DND-41 (cell line): ENCODE measurements at regions not wholly inside any gene's neighbourhood (a gene's known extent, or its start where the extent isn't known, plus 50 kb on each side); places are given as distances from the start of the nearest gene placed in this dataset.

Experiments
- CTCF ChIP-seq: IDR thresholded peaks from 2 replicates; pipeline ENCODE4 v1.5.1; 2012; ENCODE audit warnings: borderline replicate concordance, low read length, moderate library complexity, mild to moderate bottlenecking; ENCODE audit not compliant: poor library complexity, severe bottlenecking; ENCODE audit errors: extremely low read depth
- EZH2 ChIP-seq: IDR thresholded peaks from 3 replicates; pipeline ENCODE4 v1.6.1; 2012; ENCODE audit warnings: borderline replicate concordance, low read depth, mild to moderate bottlenecking, moderate library complexity, low read length, inconsistent platforms; ENCODE audit not compliant: severe bottlenecking

DNA sequence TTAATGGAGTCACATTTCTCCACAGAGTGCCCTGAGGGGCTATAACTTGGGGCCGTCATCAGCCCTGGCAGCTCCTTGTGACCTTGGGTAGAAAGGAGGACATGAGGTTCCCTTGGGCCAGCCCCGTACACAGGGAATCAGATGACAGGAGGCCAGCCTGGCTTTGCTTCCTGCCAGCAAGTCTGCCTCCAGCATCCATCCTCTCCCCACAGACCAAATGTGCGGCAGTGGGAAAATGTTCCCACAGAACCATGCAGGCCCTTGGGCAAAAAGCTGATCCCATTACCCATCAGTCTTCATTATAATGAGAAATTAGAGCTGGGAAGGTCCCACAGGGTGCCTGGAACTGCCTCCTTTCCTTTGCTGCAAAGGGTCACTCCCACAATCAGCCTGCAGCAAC, 908.3 kb downstream of the GRID1 start:
- TF ChIP-seq CTCF (no peak), EZH2 (no peak)
